ENCODE measurements at regions not wholly inside any gene's neighbourhood (a gene's known extent, or its start where the extent isn't known, plus 50 kb on each side); places are given as distances from the start of the nearest gene placed in this dataset.

DNA sequence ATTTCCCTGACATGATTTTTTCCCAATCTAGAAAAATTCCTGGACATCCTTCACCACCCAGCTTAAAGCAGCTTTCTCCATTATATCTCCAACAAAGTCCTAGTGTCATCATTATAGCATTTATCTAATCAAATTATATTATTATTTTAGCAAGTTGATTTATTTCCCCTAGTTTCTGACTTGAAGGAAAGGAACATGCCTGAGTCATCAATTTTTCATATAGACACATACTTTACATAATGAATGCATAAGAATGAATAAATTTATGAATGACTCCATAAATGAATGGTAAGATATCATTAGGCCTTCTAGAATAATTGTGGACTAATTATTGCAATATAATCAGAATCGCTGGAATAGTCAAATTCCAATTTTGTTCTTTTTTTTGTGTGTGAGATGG is 79.4 kb upstream of the COL11A1 start:
- Histone ChIP-seq H3K27me3 (ENCODE audit: insufficient read depth, low read length) (no peaks in the 10 kb centered on the region), H3K9me3 (ENCODE audit: control insufficient read depth in 1 of 2, insufficient read depth in 1 of 2, low read depth in 1 of 2, low read length in 2 of 2) (no peaks in the 10 kb centered on the region; a peak in 1 of 4 replicates), H3K4me2 (ENCODE audit: low read length) (no peak overlapping the region), H3K79me2 (ENCODE audit: insufficient read depth, low read length) (no peaks in the 10 kb centered on the region), H2AFZ (ENCODE audit: low read depth, low read length, poor library complexity, severe bottlenecking) (no peak overlapping the region), H4K20me1 (ENCODE audit: insufficient read depth) (no peaks in the 10 kb centered on the region; the same call in 1 of the 2 replicates), H3K27ac (ENCODE audit: low read depth, low read length) (no peak overlapping the region), H3K9ac (ENCODE audit: low read length) (no peak overlapping the region), H3K4me1 (ENCODE audit: control insufficient read depth in 1 of 2, insufficient read depth in 2 of 2, low read length in 2 of 2) (no peaks in the 10 kb centered on the region), H3K36me3 (ENCODE audit: control insufficient read depth in 1 of 2, insufficient read depth in 2 of 2, low read length in 2 of 2) (no peaks in the 10 kb centered on the region), H3K9me2 (ENCODE audit: insufficient read depth) (no peaks in the 10 kb centered on the region), H3K4me3 (replicated peaks in 1 of 2; ENCODE audit: low read depth in 1 of 2, low read length in 2 of 2) (no peak overlapping the region)
- RAD21 ChIA-PET (ENCODE audit: low non-redundant PET in 1 of 2, low total read pairs in 2 of 2, uncharacterized antibody in 2 of 2, unreplicated experiment in 2 of 2) = no interaction called here
- no peak for TF ChIP-seq YY1 (IDR thresholded peaks at IDR 0.05; ENCODE audit: extremely low read depth, insufficient replicate concordance, low read depth, low read length)
- CTCF ChIA-PET = no interaction called here
- POLR2A ChIA-PET = no interaction called here
- no peak for ATAC-seq
- DNase-seq (ENCODE audit: low read depth, low spot score) = no peak
- intact Hi-C loops (cut with micrococcal nuclease) = no loop called here
- BruUV-seq (replicated peaks) = no TSS peak

GRCh38 chr1:103180660-103181059 is 72.3 kb upstream of the COL11A1 start:
- no peak for DNase-seq (ENCODE audit: low read depth, low spot score)
- TF ChIP-seq JUND (IDR thresholded peaks at IDR 0.05) (no peak), EZH2phosphoT487 (IDR thresholded peaks at IDR 0.05; ENCODE audit: borderline replicate concordance) (no peak), EGR1 (IDR thresholded peaks at IDR 0.05; ENCODE audit: low read depth) (no peak), POLR2A (IDR thresholded peaks at IDR 0.05; ENCODE audit: borderline replicate concordance, extremely low read depth, insufficient read depth, insufficient read length) (no peak), REST (IDR thresholded peaks at IDR 0.05; ENCODE audit: low read depth) (no peak), ZNF274 (IDR thresholded peaks at IDR 0.05; ENCODE audit: low read depth, low read length) (no peak), TCF7L2 (IDR thresholded peaks at IDR 0.05; ENCODE audit: borderline replicate concordance, extremely low read depth, insufficient read depth, insufficient read length) (no peak), ELF1 (IDR thresholded peaks at IDR 0.05; ENCODE audit: borderline replicate concordance, low read depth) (no peak), FOSL1 (IDR thresholded peaks at IDR 0.05; ENCODE audit: low read depth) (no peak), CEBPB (IDR thresholded peaks at IDR 0.05; ENCODE audit: low read depth) (no peak), CBX3 (IDR thresholded peaks at IDR 0.05; ENCODE audit: low read depth) (no peak), POLR2AphosphoS5 (IDR thresholded peaks at IDR 0.05; ENCODE audit: low read depth, low read length) (no peak), SRF (IDR thresholded peaks at IDR 0.05; ENCODE audit: low read depth) (no peak), ATF3 (IDR thresholded peaks at IDR 0.05) (no peak), ZFX (IDR thresholded peaks at IDR 0.05) (no peak), MAX (IDR thresholded peaks at IDR 0.05) (no peak), YY1 (IDR thresholded peaks at IDR 0.05; ENCODE audit: extremely low read depth, insufficient replicate concordance, low read depth, low read length) (no peak), EZH2 (IDR thresholded peaks at IDR 0.05) (no peak), RAD21 (IDR thresholded peaks at IDR 0.05; ENCODE audit: low read depth) (no peak)

More at GRCh38 chr1:103180660-103181059, 72.3 kb upstream of the COL11A1 start:
- BruUV-seq (replicated peaks) = no TSS peak
- no peak for ATAC-seq
- H3K9me2 ChIP-seq (ENCODE audit: insufficient read depth) = no peaks in the 10 kb centered on the region
- no peak overlapping the region for H3K27ac ChIP-seq (ENCODE audit: low read depth, low read length)
- no peak overlapping the region for H2AFZ ChIP-seq (ENCODE audit: low read depth, low read length, poor library complexity, severe bottlenecking)
- no peaks in the 10 kb centered on the region for H3K4me1 ChIP-seq (ENCODE audit: control insufficient read depth in 1 of 2, insufficient read depth in 2 of 2, low read length in 2 of 2)
- CTCF ChIA-PET = no interaction called here
- intact Hi-C loops (cut with micrococcal nuclease) = no loop called here
- H3K36me3 ChIP-seq (ENCODE audit: control insufficient read depth in 1 of 2, insufficient read depth in 2 of 2, low read length in 2 of 2) = no peaks in the 10 kb centered on the region
- POLR2A ChIA-PET = no interaction called here
- H3K9me3 ChIP-seq (ENCODE audit: control insufficient read depth in 1 of 2, insufficient read depth in 1 of 2, low read depth in 1 of 2, low read length in 2 of 2) = no peaks in the 10 kb centered on the region
- H3K27me3 ChIP-seq (ENCODE audit: insufficient read depth, low read length) = no peaks in the 10 kb centered on the region
- RAD21 ChIA-PET (ENCODE audit: low non-redundant PET in 1 of 2, low total read pairs in 2 of 2, uncharacterized antibody in 2 of 2, unreplicated experiment in 2 of 2) = no interaction called here
- H3K9ac ChIP-seq (ENCODE audit: low read length) = no peak overlapping the region
- no peaks in the 10 kb centered on the region for H4K20me1 ChIP-seq (ENCODE audit: insufficient read depth)
- H3K4me2 ChIP-seq (ENCODE audit: low read length) = no peak overlapping the region
- no peak overlapping the region for H3K4me3 ChIP-seq (replicated peaks in 1 of 2; ENCODE audit: low read depth in 1 of 2, low read length in 2 of 2)
- H3K79me2 ChIP-seq (ENCODE audit: insufficient read depth, low read length) = no peaks in the 10 kb centered on the region

Measured in HCT116 (cell line).